ENCODE measurements at regions not wholly inside any gene's neighbourhood (a gene's known extent, or its start where the extent isn't known, plus 50 kb on each side); places are given as distances from the start of the nearest gene placed in this dataset.

GRCh38 chr15:94760348-94760747 is 529.0 kb downstream of the MCTP2 start:
- Histone ChIP-seq H3K4me3 (replicated peaks in 1 of 4; ENCODE audit: control extremely low read depth in 1 of 4, insufficient read depth in 1 of 4, low read depth in 3 of 4, low read length in 4 of 4) (no peak overlapping the region), H3K36me3 (ENCODE audit: control insufficient read depth, insufficient read depth, low read length) (no peaks in the 10 kb centered on the region), H3K9ac (ENCODE audit: insufficient read depth, low read length) (no peak overlapping the region), H2AFZ (ENCODE audit: low read length) (no peak overlapping the region), H3K27me3 (ENCODE audit: control insufficient read depth, insufficient read depth, low read length) (no peaks in the 10 kb centered on the region), H4K20me1 (ENCODE audit: control insufficient read depth, extremely low read depth, insufficient read depth, low read length) (no peaks in the 10 kb centered on the region), H3K27ac (ENCODE audit: insufficient read depth, low read length) (no peak overlapping the region), H3K4me2 (ENCODE audit: extremely low read depth, insufficient read depth, low read length) (no peak overlapping the region), H3K79me2 (ENCODE audit: control insufficient read depth, insufficient read depth, low read length) (no peaks in the 10 kb centered on the region), H3K9me3 (ENCODE audit: control insufficient read depth, insufficient read depth, low read depth, low read length) (no peaks in the 10 kb centered on the region), H3K4me1 (ENCODE audit: control insufficient read depth, extremely low read depth, insufficient read depth, low read length) (no peaks in the 10 kb centered on the region)
- no peak for DNase-seq (ENCODE audit: low read depth in 2 of 2)
- no peak for TF ChIP-seq EZH2 (IDR thresholded peaks at IDR 0.05; ENCODE audit: low read length, missing control alignments)
- TF ChIP-seq, protein P1, sequence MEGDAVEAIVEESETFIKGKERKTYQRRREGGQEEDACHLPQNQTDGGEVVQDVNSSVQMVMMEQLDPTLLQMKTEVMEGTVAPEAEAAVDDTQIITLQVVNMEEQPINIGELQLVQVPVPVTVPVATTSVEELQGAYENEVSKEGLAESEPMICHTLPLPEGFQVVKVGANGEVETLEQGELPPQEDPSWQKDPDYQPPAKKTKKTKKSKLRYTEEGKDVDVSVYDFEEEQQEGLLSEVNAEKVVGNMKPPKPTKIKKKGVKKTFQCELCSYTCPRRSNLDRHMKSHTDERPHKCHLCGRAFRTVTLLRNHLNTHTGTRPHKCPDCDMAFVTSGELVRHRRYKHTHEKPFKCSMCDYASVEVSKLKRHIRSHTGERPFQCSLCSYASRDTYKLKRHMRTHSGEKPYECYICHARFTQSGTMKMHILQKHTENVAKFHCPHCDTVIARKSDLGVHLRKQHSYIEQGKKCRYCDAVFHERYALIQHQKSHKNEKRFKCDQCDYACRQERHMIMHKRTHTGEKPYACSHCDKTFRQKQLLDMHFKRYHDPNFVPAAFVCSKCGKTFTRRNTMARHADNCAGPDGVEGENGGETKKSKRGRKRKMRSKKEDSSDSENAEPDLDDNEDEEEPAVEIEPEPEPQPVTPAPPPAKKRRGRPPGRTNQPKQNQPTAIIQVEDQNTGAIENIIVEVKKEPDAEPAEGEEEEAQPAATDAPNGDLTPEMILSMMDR (conservative IDR thresholded peaks at IDR 0.05 in 1 of 2, IDR thresholded peaks at IDR 0.05 in 1 of 2; ENCODE audit: low read depth in 1 of 2, low read length in 2 of 2), result no peak

DNA sequence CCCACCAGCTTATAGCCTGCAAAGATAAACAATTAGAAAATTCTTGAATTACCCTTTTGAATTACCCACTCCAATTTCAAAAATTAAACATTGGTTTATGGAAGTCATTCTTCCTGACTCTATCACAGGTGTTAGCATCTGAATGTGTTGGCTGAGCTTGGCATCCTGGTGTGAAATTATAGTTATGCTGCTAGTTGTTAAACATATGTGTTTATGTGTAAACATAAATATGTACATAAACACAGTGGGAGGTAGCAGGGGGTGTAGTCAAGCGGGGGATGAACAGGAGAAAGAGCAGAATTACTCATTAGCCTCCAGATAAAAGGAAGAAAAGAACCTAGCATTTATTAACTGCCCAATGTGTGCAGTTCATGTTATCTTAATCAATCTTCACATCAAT is 530.2 kb downstream of the MCTP2 start:
- H3K79me2 ChIP-seq (ENCODE audit: control insufficient read depth, insufficient read depth, low read length), result no peaks in the 10 kb centered on the region
- no peaks in the 10 kb centered on the region for H3K36me3 ChIP-seq (ENCODE audit: control insufficient read depth, insufficient read depth, low read length)
- H3K4me3 ChIP-seq (replicated peaks in 1 of 4; ENCODE audit: control extremely low read depth in 1 of 4, insufficient read depth in 1 of 4, low read depth in 3 of 4, low read length in 4 of 4), result no peak overlapping the region
- no peak for TF ChIP-seq EZH2 (IDR thresholded peaks at IDR 0.05; ENCODE audit: low read length, missing control alignments)
- TF ChIP-seq, protein P1 (conservative IDR thresholded peaks at IDR 0.05 in 1 of 2, IDR thresholded peaks at IDR 0.05 in 1 of 2; ENCODE audit: low read depth in 1 of 2, low read length in 2 of 2), result no peak
- no peak overlapping the region for H2AFZ ChIP-seq (ENCODE audit: low read length)
- H3K9ac ChIP-seq (ENCODE audit: insufficient read depth, low read length), result no peak overlapping the region
- no peaks in the 10 kb centered on the region for H3K27me3 ChIP-seq (ENCODE audit: control insufficient read depth, insufficient read depth, low read length)
- H3K27ac ChIP-seq (ENCODE audit: insufficient read depth, low read length), result no peak overlapping the region
- DNase-seq (ENCODE audit: low read depth in 2 of 2), result no peak
- H3K4me1 ChIP-seq (ENCODE audit: control insufficient read depth, extremely low read depth, insufficient read depth, low read length), result no peaks in the 10 kb centered on the region
- H4K20me1 ChIP-seq (ENCODE audit: control insufficient read depth, extremely low read depth, insufficient read depth, low read length), result no peaks in the 10 kb centered on the region
- no peak overlapping the region for H3K4me2 ChIP-seq (ENCODE audit: extremely low read depth, insufficient read depth, low read length)
- no peaks in the 10 kb centered on the region for H3K9me3 ChIP-seq (ENCODE audit: control insufficient read depth, insufficient read depth, low read depth, low read length)

GRCh38 chr15:94769089-94769488 is 537.7 kb downstream of the MCTP2 start:
- Histone ChIP-seq H3K79me2 (ENCODE audit: control insufficient read depth, insufficient read depth, low read length) (no peaks in the 10 kb centered on the region), H2AFZ (ENCODE audit: low read length) (no peak overlapping the region), H3K36me3 (ENCODE audit: control insufficient read depth, insufficient read depth, low read length) (no peaks in the 10 kb centered on the region), H3K4me1 (ENCODE audit: control insufficient read depth, extremely low read depth, insufficient read depth, low read length) (no peaks in the 10 kb centered on the region), H3K27ac (ENCODE audit: insufficient read depth, low read length) (no peak overlapping the region), H3K27me3 (ENCODE audit: control insufficient read depth, insufficient read depth, low read length) (no peaks in the 10 kb centered on the region), H3K9ac (ENCODE audit: insufficient read depth, low read length) (no peak overlapping the region), H3K4me3 (replicated peaks in 1 of 4; ENCODE audit: control extremely low read depth in 1 of 4, insufficient read depth in 1 of 4, low read depth in 3 of 4, low read length in 4 of 4) (no peak overlapping the region), H4K20me1 (ENCODE audit: control insufficient read depth, extremely low read depth, insufficient read depth, low read length) (no peaks in the 10 kb centered on the region), H3K9me3 (ENCODE audit: control insufficient read depth, insufficient read depth, low read depth, low read length) (no peaks in the 10 kb centered on the region), H3K4me2 (ENCODE audit: extremely low read depth, insufficient read depth, low read length) (no peak overlapping the region)
- TF ChIP-seq, protein P1 (conservative IDR thresholded peaks at IDR 0.05 in 1 of 2, IDR thresholded peaks at IDR 0.05 in 1 of 2; ENCODE audit: low read depth in 1 of 2, low read length in 2 of 2), result no peak
- TF ChIP-seq EZH2 (IDR thresholded peaks at IDR 0.05; ENCODE audit: low read length, missing control alignments), result no peak
- no peak for DNase-seq (ENCODE audit: low read depth in 2 of 2)

Data from fibroblast of lung (primary cell).